SK-N-MC (cell line): ENCODE measurements at regions not wholly inside any gene's neighbourhood (a gene's known extent, or its start where the extent isn't known, plus 50 kb on each side); places are given as distances from the start of the nearest gene placed in this dataset.

Experiments used
- EZH2 ChIP-seq: fragments of 200-600 bp; sonication (generic); IDR thresholded peaks from one replicate; pipeline ENCODE4 v1.6.1; 2017; ENCODE audit warnings: antibody characterized with exemption
- FOXP2 ChIP-seq: optimal IDR thresholded peaks from 2 replicates; pipeline ENCODE3; 2011; ENCODE audit warnings: mild to moderate bottlenecking, moderate library complexity; ENCODE audit not compliant: insufficient read depth; ENCODE audit errors: extremely low read length, control extremely low read depth
- POLR2AphosphoS5 ChIP-seq: IDR thresholded peaks from 2 replicates; pipeline ENCODE4 v1.6.1; 2012; ENCODE audit warnings: mild to moderate bottlenecking, low read depth, low read length, borderline replicate concordance

GRCh38 chr12:118543651-118544050, 167.3 kb downstream of the SUDS3 start:
- no peak for TF ChIP-seq EZH2
- no peak for TF ChIP-seq POLR2AphosphoS5
- TF ChIP-seq FOXP2, result no peak
